ENCODE measurements at regions not wholly inside any gene's neighbourhood (a gene's known extent, or its start where the extent isn't known, plus 50 kb on each side); places are given as distances from the start of the nearest gene placed in this dataset.
"Not testable (repeated sequence)": the region's sequence is repeated elsewhere in the genome, so short reads cannot be mapped to it uniquely, and the experiment has no call there.

DNA sequence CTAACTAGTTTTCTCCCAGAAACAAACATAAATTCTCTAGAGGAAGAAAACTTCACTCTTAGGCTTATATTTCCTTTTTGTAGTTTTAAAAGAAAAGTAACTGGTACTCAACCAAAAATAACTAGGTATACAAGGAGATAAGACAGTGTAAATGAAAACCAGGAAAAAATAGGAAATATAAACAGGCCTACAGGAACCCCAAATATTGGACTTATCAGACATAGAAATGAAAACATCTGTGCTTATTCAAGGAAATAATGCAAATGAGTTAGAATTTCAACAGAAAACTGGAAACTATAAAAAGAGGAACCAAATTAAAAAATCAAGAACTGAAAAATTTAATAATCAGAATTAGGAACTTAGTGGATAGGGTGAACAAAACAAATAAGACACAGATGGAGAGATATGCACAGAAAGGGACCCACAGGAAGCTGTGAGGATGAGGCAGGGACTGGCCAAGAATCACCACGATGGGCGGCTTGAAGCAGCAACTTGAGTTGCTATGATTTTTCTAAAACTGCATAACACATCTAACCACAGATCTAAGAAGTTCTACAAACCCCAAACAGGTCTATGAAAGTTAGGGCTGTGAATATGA is 67.5 kb upstream of the ACTRT2 start:
- no peak for DNase-seq

DNA sequence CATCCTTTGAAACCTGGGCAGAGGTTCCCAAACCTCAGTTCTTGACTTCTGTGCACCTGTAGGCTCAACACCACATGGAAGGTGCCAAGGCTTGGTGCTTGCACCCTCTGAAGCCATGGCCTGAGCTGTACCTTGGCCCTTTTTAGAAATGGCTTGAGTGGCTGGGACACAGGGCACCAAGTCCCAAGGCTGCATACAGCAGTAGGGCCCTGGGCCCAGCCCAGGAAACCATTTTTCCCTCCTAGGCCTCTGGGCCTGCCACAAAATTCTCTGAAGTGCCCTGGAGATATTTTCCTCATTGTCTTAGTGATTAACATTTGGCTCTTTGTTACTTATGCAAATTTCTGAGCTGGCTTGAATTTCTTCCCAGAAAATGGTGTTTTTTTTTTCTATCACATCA is 65.6 kb upstream of the ACTRT2 start:
- DNase-seq, result no peak

DNA sequence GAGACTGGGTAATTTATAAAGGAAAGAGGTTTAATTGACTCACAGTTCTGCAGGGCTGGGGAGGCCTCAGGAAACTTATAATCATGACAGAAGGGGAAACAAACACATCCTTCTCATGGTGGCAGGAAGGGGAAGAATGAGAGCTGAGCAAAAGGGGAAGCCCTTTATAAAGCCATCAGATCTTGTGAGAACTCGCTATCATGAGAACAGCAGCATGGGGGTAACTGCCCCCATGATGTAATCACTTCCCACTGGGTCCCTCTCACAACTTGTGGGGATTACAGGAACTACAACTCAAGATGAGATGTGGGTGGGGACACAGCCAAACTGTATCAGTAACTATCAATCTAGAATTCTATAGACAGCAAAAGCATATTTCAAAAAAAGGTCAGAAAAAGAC is 64.7 kb upstream of the ACTRT2 start:
- DNase-seq, result no peak

DNA sequence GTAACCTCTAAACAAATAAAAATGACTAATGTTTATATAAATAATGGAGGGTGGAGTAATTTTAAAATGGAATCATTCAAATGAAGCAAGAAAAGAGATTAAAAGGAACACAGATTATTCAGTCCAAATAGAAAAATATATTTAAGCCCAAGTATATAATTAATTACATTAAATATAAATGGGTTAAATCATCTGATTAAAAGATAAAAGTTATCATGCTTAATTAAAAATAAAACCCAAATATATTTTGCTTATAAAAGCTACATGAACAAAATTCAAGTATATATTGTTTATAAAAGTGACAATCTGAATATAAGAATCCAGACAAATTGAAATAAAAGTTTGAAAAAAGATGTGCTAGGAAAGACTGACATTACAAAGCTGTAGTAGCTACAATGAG is 63.9 kb upstream of the ACTRT2 start:
- DNase-seq, result no peak

DNA sequence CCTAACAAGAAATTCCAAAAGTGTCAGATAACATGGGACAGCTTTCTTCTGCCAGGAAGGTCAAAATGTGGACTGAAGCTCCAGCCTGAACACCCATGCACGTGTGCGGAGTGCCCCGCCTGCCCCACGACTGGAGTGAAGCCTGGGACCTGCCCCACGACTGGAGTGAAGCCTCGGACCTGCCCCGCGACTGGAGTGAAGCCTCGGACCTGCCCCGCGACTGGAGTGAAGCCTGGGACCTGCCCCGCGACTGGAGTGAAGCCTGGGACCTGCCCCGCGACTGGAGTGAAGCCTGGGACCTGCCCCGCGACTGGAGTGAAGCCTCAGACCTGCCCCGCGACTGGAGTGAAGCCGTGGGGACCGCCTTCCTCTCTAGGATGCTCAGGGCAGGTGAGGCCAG is 61.4 kb upstream of the ACTRT2 start:
- DNase-seq, result not testable (repeated sequence)

DNA sequence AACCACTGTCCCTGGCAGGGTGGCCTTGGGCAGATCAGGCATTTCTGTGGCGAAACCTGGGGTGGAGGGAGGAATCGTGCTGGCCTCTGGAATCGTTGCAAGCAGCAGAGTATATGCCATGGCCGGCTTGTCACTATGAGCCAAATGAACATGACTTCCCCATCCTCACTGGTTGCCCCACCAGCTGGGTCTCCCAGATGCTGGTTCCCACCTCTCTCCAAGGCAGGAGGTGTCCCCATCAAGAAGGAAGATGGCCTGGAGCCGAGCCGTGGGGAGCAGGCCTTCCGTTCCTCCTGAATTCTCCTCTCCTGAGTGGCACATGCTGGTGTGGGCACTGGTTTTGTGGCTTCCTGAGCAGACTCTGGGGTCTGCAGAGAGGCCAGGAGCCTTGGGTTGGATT is 60.2 kb upstream of the ACTRT2 start:
- no peak for DNase-seq

DNA sequence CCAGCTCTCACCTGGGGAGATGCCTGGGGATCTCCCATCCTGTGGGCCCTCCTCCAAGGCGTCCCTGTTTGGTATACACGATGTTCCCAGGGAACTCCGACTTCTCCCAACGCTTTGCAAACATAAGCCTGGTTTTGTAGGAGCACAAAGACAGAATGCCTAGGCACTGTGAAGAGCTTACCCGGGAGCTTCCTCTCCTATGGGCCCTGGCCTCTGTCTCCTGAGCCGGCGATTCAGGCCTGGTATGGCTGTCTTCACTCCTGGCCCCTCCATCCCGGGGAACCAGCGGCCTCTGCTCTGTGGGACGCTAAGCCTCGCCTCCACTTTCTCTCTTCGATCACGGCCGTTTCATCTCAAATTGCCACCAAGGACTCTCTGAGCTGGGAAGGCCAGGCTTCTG is 59.6 kb upstream of the ACTRT2 start:
- no peak for DNase-seq

DNA sequence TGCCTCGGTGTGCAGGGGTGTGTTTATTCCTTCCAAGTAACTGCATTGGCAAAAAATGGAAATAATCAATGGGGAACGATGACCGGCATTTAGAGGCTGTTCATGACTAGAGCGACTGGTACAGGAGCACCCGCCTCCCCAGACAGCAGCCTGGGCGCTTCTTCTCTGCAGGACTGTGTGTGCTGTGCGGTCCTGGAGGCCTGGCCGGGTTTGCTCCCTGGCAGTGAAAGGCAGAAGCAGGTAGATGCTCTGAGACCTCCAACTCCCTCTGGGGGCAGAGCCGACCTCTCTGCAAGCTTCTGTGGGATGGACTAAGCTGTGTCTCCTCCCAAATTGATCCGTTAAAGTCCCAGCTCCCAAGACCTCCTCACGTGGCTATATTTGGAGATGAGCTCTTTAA is 59.2 kb upstream of the ACTRT2 start:
- no peak for DNase-seq

DNA sequence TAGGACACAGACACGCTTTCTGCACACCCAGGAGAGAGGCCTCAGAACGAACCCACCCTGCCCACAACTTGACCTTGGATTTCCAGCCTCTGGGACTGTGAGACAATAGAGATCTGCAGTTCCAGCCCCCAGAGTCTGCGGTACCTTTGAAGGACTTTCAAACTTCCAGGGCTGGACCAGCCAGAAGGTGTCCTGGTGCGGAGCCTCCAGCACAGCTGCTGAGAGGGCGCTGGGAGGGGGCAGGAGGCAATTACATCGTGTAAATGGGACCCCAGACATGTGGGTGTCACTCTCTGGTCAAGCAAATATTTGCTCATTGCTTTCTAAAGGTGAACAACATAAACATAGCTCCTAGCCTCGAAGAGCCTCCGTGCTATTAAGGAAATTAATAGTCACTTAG is 58.7 kb upstream of the ACTRT2 start:
- DNase-seq, result no peak

DNA sequence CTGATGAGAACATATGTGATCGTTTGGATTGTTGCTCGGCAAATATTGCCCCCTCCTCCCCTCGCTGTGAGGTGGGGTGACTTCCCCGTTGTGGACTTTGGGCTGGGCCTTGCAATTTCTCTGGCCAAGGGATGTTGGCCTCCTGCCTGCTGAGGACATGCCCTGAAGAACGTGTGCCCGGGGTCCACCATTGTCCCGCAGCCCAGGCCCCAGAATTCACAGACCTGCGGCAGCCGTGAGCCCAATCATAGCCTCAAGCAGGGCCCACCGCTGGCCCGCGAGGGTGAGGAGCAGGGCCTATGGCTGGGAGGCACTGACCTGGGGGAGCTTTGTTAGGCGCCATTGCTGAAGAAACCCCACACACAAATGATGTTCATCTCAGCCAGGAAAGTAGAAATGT is 58.3 kb upstream of the ACTRT2 start:
- DNase-seq, result no peak

DNA sequence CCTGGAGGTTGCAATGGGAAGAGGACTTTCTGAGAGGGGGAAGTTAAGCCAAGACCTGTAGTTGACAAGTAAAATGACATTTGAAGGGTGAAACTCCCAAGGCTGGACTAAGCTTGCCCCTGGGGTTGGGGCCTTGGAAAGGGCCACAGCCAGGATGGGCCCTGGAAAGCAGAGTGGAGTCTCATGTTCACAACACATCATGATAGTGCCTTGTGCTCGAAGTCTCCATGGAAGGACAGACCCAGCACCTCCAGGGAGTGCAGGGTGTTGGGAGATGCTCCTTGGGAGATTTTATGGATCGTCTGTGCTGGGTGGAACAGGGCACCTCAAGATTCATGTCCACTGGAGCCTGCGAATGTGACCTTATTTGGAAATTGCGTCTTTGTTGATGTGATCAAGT is 55.6 kb upstream of the ACTRT2 start:
- no peak for DNase-seq

DNA sequence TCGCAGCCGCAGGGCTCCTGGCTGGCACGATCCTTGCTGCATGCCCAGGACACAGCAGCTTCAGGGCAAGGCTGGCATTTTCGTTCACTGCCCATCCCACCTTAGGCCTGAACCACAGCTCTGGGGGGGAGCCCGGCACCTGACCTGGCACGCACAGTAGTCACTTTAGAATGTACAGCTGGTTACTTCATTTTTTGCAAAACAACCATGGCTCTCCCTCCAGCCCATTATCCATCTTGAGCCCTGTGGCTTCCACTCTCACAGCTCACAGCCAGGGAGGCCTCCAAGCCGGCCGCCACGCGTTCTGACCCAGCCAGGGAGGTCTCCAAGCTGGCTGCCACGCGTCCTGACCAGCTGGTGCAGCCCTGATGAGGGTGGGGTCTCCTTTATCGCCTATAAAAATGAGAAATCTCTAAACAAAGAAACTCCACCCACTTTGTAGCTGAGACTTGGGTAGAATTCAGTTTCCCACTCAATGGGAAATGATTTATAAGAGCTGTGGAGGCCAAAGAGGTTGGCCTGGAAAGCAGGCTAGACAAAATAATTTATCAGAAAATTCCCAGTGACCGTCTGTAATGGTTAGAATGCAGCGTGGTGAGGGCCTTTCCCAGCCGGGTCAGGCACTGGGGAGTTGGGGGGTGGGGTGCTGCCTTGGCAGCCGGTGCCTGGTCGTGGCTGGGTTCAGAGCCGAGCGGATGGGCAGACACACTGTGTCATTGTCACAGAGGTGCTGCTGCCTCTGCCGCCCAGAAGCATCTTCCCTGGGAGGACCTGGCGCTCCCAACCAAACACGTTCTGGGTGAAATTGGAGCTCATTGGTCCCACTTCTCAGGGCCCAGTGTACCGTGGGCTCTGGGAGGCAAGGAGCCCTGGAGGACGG is 54.6 kb upstream of the ACTRT2 start:
- no peak for DNase-seq

DNA sequence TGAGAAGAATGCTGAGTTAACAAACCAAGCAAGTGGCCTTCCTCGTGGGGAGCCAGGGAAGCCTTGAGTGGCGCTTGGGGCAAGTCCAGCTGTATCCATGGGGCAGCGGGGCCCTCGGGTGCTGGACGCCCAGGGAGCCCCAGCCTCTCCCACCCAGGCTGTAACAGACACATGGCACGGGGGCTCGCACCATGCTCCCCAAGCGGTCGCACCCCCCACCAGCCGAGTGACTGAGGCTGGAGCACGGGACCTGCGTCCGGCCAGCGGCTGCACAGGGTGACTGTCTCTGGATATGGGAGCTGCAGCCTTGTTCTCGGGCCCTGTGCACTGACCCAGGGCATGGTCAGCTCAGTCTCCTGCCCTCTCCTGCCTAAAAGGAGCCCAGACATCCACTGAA is 53.9 kb upstream of the ACTRT2 start:
- peak in 1 of 6 experiments; percentile 6 for DNase-seq

DNA sequence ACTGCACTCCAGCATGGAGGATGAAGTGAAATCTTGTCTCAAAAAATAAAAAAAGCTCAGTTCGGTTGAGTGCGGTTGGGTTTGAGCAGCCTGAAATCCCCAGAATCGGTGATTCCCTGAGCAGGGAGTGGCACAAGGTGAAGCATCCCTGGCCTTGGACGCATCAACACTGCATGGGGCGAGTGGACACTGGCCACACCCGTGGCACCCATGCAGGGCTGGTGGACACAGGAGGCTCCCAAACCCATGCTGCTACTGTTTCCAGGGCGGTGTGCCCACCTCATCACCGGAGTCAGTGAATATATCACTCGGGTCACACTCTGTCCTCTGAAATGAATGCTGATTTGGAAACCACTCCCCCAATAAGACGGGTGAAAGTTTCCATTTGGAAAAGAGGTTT is 53.4 kb upstream of the ACTRT2 start:
- DNase-seq, result no peak

DNA sequence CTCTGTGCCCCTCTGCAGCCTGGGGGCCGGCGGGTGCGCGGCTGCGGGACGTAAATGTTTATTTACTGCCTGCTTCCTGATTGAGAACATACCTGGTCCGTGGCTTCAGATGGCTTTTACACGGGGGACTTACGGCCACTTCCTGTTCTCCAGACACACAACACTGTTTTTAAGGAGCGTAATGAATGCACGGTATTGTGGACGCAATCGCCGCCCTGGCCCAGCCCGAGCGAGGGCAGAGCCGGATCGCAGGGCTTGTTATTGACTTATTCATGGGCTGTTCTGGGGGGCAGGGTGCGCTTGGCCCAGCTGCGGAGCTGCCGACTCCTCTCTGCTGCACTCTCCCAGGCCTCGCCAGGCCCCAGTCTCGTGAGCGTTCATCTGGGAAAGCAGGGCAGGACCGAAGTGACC is 52.8 kb upstream of the ACTRT2 start:
- no peak for DNase-seq

DNA sequence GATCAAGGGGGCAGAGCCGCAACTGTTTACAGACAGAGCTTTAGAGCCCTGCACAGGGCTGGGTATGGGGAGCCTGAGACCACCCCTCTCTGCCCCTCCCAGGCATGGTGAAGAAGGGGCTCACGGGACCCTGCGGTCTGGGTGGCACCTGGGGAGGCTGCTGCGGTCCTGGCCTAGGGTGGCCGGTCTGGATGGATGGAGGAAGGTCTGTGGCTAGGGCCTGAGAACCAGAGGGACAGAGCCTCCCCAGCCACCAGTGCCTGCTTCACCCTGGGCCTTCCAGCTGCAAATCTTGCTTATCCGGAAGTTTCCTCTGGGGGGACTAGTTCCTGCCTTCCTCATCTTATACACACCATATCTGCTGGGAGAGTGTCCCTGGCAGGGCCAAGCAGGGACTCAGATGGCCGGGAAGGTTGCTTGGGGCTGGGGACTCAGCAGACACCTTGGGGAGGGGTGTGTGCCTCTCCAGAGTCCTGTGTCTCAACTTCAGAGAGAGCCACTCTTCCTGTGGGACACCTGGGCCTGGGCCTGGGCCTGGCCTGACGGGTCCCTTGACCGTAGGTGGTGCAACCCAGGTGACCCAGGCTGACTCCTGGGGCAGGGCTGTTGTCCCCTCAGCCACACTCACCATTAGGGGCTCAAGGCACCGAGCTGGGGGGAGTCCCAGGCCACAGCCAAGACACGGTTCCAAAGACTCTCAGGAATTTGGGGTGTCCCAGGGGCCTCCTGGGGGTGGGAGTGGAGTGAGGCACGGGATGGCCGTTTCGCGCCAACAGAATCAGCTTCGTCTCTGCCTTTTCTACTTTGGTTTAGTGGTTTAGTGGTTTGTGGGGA is 52.0 kb upstream of the ACTRT2 start:
- no peak for DNase-seq

DNA sequence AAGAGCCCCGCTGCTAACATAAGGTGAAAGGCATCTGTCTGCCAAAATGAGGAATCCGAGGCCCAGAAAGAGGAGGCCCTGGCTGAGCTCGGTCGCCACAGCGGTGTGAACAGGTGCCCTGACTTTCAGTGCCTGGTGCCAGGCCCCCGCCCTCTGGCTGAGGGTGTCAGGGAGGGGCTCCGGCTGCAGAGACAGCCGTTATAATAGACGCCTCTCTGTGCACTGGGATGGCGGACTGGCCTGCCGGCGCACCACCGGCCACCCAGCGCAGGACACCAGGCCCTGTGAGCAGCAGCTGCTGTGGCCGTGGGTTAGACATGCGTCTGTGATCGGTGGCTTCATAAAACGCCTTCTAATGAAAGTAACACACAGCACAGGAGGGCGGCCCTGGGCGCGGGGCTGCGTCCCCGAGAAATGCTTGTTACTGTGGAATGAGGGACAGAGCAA is 51.4 kb upstream of the ACTRT2 start:
- no peak for DNase-seq

DNA sequence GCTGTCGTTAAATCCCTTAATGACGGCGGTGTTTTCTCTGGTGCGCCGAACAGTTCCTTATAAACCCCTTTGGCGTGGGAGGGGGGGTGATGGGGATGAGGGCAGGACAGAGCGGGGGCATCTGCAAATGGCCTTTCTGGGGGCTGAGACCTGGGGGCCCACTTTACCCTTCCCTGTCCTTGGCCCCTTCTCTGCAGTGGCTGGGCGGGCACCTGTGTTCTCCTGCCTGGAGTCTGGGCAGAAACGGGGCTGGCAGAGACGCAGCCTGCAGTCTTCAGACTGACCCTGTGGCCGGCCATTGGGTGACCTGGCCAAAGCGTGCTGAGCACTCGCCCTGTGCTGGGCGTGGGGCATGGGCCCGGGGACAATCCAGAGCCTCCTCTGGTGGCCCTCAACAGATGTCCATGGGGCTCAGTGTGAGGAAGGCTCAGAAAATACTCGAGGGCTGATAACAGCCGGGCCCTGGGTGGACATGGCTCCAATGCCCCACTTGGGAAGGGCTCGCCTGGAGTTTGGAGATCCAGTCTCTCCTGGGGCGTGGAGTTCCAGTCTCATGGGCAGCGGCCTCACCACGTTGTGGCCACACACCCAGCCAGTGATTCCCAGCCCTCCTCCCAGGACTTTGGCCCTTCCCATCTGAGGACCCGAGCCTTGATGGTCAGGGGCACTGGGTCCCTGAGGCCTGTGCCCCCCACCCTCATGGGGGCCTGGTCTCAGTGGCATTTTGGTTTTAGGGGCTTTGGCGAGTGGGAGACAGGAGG is 50.8 kb upstream of the ACTRT2 start:
- no peak for DNase-seq

DNA sequence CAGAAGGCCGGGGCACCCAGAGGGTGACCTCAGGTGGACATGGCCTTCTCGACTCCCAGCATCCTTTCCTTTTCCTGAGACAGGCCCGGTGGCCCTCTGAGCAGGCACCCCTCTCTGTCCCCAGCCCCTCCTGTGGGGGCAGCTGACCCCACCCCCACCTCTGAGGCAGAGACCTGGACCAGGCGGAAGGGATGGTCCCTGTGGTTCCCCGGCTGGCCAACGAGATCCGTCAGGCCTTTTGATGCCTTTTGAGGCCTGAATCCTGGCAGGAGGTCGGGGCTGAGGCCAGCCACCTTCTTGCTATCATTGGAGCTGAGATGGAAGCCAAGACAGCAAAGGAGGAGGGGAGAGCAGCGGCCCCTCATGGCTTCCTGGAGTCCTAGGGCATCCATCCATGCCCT is 50.2 kb upstream of the ACTRT2 start:
- no peak for DNase-seq
